WTC11 (cell line): ENCODE measurements at regions not wholly inside any gene's neighbourhood (a gene's known extent, or its start where the extent isn't known, plus 50 kb on each side); places are given as distances from the start of the nearest gene placed in this dataset.

Source experiments
- ATAC-seq: fragments of 200-7000 bp; cut with Tn5 transposase; 2 replicates; pipeline ENCODE4 v1.10.0; 2021; ENCODE audit warnings: mild to moderate bottlenecking, moderate library complexity
- CTCF ChIA-PET: fragments of 300-600 bp; sonication (Branson Sonifier 250); formaldehyde crosslinking; loops from one replicate; lab custom pipeline; 2021; ENCODE audit warnings: antibody characterized with exemption; lab: Charles Lee
- POLR2A ChIA-PET: fragments of 350-600 bp; sonication (Branson Sonifier 250); formaldehyde crosslinking; loops from one replicate; lab custom pipeline; 2021; ENCODE audit warnings: antibody characterized with exemption; lab: Charles Lee
- DNase-seq: peaks from one replicate; pipeline ENCODE4 v3.0.0; 2021; ENCODE audit warnings: low spot score
- H3K27ac Mint-ChIP-seq: 2 replicates; pipeline ENCODE4 v1.8.0; 2021; ENCODE audit warnings: mixed read lengths
- H3K27me3 Mint-ChIP-seq: 2 replicates; pipeline ENCODE4 v1.8.0; 2021; ENCODE audit warnings: low read depth, mild to moderate bottlenecking, moderate library complexity, mixed read lengths
- H3K36me3 Mint-ChIP-seq: 2 replicates; pipeline ENCODE4 v1.8.0; 2021; ENCODE audit warnings: mixed read lengths
- H3K4me1 Mint-ChIP-seq: 2 replicates; pipeline ENCODE4 v1.8.0; 2022; ENCODE audit warnings: mixed read lengths
- H3K4me3 Mint-ChIP-seq: 2 replicates; pipeline ENCODE4 v1.8.0; 2021; ENCODE audit warnings: mild to moderate bottlenecking, moderate library complexity, mixed read lengths
- H3K9me3 Mint-ChIP-seq: 2 replicates; pipeline ENCODE4 v1.8.0; 2021; ENCODE audit warnings: mixed read lengths
- ATF1 ChIP-seq: sonication (generic); formaldehyde crosslinking; IDR thresholded peaks from 2 replicates; pipeline ENCODE4 v1.8.1; 2023; ENCODE audit warnings: mild to moderate bottlenecking, moderate library complexity, missing genetic modification reagents
- ESRRA ChIP-seq: sonication (generic); formaldehyde crosslinking; IDR thresholded peaks from 2 replicates; pipeline ENCODE4 v1.8.1; 2022; ENCODE audit warnings: mild to moderate bottlenecking, missing genetic modification reagents, borderline replicate concordance
- HMGA2 ChIP-seq: fragments of 250-450 bp; sonication (Bioruptor Pico); IDR thresholded peaks from 2 replicates; pipeline ENCODE4 v1.4.0; 2021; ENCODE audit warnings: mild to moderate bottlenecking, moderate library complexity
- IRF2 ChIP-seq: sonication (generic); formaldehyde crosslinking; IDR thresholded peaks from 2 replicates; pipeline ENCODE4 v1.8.0; 2022; ENCODE audit warnings: low read depth, missing genetic modification reagents, borderline replicate concordance
- JUN ChIP-seq: sonication (generic); formaldehyde crosslinking; IDR thresholded peaks from 2 replicates; pipeline ENCODE4 v1.8.0; 2023; ENCODE audit warnings: mild to moderate bottlenecking, missing genetic modification reagents
- NFYB ChIP-seq: sonication (generic); formaldehyde crosslinking; conservative IDR thresholded peaks from 2 replicates; pipeline ENCODE4 v1.8.0; 2022; ENCODE audit warnings: low read depth, missing genetic modification reagents
- NR3C1 ChIP-seq: sonication (generic); formaldehyde crosslinking; conservative IDR thresholded peaks from 2 replicates; pipeline ENCODE4 v1.8.1; 2023; ENCODE audit warnings: low read depth, mild to moderate bottlenecking, missing genetic modification reagents
- SOX15 ChIP-seq: fragments of 250-450 bp; sonication (Bioruptor Pico); IDR thresholded peaks from 2 replicates; pipeline ENCODE4 v1.9.0; 2021; ENCODE audit warnings: mild to moderate bottlenecking
- TCF7 ChIP-seq: sonication (generic); formaldehyde crosslinking; IDR thresholded peaks from 2 replicates; pipeline ENCODE4 v1.8.0; 2022; ENCODE audit warnings: mild to moderate bottlenecking, low read depth, missing genetic modification reagents, moderate library complexity
- ZNF232 ChIP-seq: sonication (generic); formaldehyde crosslinking; IDR thresholded peaks from 2 replicates; pipeline ENCODE4 v1.8.0; 2022; ENCODE audit warnings: mild to moderate bottlenecking, missing genetic modification reagents
- ZNF416 ChIP-seq: fragments of 250-450 bp; sonication (Bioruptor Pico); IDR thresholded peaks from 2 replicates; pipeline ENCODE4 v1.9.0; 2021; ENCODE audit warnings: mild to moderate bottlenecking, inconsistent platforms
- ZNF671 ChIP-seq: fragments of 250-450 bp; sonication (Bioruptor Pico); IDR thresholded peaks from 2 replicates; pipeline ENCODE4 v1.8.0; 2021; ENCODE audit warnings: mild to moderate bottlenecking
- TF ChIP-seq, protein P1 (sequence below): fragments of 200-600 bp; IDR thresholded peaks from 2 replicates; pipeline ENCODE4 v1.8.0; 2022; ENCODE audit warnings: antibody characterized with exemption
- TF ChIP-seq, protein P2 (sequence below): fragments of 250-450 bp; sonication (Bioruptor Pico); IDR thresholded peaks from 2 replicates; pipeline ENCODE4 v1.9.0; 2021; ENCODE audit warnings: mild to moderate bottlenecking
- TF ChIP-seq, protein P3 (sequence below): sonication (generic); formaldehyde crosslinking; IDR thresholded peaks from 2 replicates; pipeline ENCODE4 v1.8.1; 2022; ENCODE audit warnings: low read depth, missing genetic modification reagents, borderline replicate concordance
- TF ChIP-seq, protein P4 (sequence below): fragments of 250-450 bp; sonication (Bioruptor Pico); conservative IDR thresholded peaks from 2 replicates; pipeline ENCODE4 v1.9.0; 2021; ENCODE audit warnings: mild to moderate bottlenecking
- TF ChIP-seq, protein P5 (sequence below): sonication (generic); formaldehyde crosslinking; IDR thresholded peaks from 2 replicates; pipeline ENCODE4 v1.8.0; 2023; ENCODE audit warnings: missing genetic modification reagents
- TF ChIP-seq, protein P6 (sequence below): sonication (generic); formaldehyde crosslinking; IDR thresholded peaks from 2 replicates; pipeline ENCODE4 v1.8.1; 2023; ENCODE audit warnings: mild to moderate bottlenecking, moderate library complexity, missing genetic modification reagents

GRCh38 chr4:83876047-83876446 is 340.1 kb downstream of the GPAT3 start (continued):
- TF ChIP-seq ZNF232 = no peak
- TF ChIP-seq, protein P1, sequence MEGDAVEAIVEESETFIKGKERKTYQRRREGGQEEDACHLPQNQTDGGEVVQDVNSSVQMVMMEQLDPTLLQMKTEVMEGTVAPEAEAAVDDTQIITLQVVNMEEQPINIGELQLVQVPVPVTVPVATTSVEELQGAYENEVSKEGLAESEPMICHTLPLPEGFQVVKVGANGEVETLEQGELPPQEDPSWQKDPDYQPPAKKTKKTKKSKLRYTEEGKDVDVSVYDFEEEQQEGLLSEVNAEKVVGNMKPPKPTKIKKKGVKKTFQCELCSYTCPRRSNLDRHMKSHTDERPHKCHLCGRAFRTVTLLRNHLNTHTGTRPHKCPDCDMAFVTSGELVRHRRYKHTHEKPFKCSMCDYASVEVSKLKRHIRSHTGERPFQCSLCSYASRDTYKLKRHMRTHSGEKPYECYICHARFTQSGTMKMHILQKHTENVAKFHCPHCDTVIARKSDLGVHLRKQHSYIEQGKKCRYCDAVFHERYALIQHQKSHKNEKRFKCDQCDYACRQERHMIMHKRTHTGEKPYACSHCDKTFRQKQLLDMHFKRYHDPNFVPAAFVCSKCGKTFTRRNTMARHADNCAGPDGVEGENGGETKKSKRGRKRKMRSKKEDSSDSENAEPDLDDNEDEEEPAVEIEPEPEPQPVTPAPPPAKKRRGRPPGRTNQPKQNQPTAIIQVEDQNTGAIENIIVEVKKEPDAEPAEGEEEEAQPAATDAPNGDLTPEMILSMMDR = no peak
- no peak for TF ChIP-seq NR3C1
- TF ChIP-seq, protein P2, sequence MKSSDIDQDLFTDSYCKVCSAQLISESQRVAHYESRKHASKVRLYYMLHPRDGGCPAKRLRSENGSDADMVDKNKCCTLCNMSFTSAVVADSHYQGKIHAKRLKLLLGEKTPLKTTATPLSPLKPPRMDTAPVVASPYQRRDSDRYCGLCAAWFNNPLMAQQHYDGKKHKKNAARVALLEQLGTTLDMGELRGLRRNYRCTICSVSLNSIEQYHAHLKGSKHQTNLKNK (CRISPR knock-in tag) = no peak
- TF ChIP-seq HMGA2 (CRISPR knock-in tag) = no peak
- TF ChIP-seq, protein P3, sequence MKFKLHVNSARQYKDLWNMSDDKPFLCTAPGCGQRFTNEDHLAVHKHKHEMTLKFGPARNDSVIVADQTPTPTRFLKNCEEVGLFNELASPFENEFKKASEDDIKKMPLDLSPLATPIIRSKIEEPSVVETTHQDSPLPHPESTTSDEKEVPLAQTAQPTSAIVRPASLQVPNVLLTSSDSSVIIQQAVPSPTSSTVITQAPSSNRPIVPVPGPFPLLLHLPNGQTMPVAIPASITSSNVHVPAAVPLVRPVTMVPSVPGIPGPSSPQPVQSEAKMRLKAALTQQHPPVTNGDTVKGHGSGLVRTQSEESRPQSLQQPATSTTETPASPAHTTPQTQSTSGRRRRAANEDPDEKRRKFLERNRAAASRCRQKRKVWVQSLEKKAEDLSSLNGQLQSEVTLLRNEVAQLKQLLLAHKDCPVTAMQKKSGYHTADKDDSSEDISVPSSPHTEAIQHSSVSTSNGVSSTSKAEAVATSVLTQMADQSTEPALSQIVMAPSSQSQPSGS = no peak
- TF ChIP-seq ESRRA (CRISPR knock-in tag) = no peak
- TF ChIP-seq, protein P4, sequence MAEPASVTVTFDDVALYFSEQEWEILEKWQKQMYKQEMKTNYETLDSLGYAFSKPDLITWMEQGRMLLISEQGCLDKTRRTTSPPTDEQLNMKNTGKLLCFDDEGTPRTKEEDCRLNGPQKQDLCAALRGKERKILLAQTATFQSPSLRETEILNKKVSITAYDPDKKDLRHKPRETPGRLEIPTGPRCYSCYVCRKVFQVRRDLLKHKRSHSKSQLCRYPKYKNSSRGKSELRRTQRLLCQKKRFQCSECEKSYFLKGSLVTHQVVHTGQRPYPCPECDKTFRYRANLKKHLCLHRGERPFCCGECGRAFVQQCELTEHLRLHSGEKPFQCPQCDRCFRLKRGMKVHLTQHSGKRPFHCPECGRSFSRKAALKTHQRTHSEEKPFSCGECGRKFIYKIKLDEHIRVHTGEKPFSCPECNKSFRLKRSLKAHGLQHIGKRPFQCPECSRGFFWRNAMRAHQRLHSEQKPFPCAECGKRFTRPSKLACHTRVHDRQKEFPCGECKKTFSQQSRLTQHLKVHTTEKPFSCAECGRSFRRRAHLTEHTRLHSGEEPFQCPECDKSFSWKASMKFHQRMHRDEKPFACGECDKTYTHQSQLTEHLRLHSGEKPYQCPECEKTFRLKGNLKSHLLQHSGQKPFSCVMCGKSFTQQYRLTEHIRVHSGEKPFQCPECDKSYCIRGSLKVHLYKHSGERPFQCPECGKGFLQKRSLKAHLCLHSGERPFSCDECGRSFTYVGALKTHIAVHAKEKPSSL (CRISPR knock-in tag) = no peak
- TF ChIP-seq ZNF671 (CRISPR knock-in tag) = no peak
- TF ChIP-seq, protein P5, sequence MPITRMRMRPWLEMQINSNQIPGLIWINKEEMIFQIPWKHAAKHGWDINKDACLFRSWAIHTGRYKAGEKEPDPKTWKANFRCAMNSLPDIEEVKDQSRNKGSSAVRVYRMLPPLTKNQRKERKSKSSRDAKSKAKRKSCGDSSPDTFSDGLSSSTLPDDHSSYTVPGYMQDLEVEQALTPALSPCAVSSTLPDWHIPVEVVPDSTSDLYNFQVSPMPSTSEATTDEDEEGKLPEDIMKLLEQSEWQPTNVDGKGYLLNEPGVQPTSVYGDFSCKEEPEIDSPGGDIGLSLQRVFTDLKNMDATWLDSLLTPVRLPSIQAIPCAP (CRISPR knock-in tag) = no peak

DNA sequence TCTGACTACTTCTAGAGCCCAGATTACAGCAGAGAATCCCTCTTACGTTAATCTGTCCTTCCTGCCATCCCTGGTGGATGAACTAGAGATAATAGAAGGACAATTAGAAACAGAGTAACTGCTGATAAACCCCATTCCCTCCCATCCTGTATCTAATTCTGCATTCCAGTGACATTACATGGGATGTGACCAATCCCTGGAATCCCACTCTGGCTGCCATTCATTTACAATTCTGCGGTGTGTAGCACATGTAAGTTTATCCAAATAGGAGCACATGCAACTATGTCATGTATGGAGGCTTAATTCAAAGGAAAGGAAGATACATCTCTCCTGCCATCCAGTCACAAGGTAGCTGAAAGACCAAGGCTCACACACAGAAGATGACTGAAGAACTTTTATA is 339.5 kb downstream of the GPAT3 start:
- H3K27me3 Mint-ChIP-seq = no peaks in the 10 kb centered on the region
- no peak for TF ChIP-seq NFYB
- no peak for TF ChIP-seq JUN (CRISPR knock-in tag)
- TF ChIP-seq, protein P3 = no peak
- ChIA-PET CTCF (no interaction called here), POLR2A (no interaction called here)
- DNase-seq (no peak), ATAC-seq (no peak)
- H3K9me3 Mint-ChIP-seq = no peaks in the 10 kb centered on the region
- no peak overlapping the region for H3K4me3 Mint-ChIP-seq
- H3K27ac Mint-ChIP-seq = no peak overlapping the region
- no peaks in the 10 kb centered on the region for H3K36me3 Mint-ChIP-seq
- peaks cover 3% of the 10 kb centered on the region; the same call in 1 of the 2 replicates for H3K4me1 Mint-ChIP-seq

DNA sequence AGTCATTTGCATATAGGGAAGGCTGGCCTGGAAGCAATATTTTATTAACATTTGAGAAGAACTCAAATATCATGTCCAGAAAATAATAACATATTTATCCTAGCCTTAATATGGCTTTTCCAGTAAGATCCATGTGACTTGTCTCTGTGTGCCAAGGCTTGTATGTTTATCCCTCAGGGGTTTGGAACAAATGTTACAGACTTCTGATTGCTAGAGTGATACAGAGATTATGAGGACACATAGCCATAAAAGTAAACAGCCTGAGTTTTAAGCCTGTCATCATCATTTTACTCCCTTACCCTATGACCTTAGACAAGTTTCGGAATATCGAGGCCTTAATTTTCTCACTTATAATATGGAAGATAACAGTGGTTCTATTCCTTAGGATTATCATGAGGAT is 338.1 kb downstream of the GPAT3 start:
- no peak overlapping the region for H3K27ac Mint-ChIP-seq
- POLR2A ChIA-PET = no interaction called here
- H3K4me1 Mint-ChIP-seq = peaks cover 5% of the 10 kb centered on the region; the same call in 1 of the 2 replicates
- no peaks in the 10 kb centered on the region for H3K27me3 Mint-ChIP-seq
- no peaks in the 10 kb centered on the region for H3K36me3 Mint-ChIP-seq
- CTCF ChIA-PET = no interaction called here
- H3K9me3 Mint-ChIP-seq = no peaks in the 10 kb centered on the region
- ATAC-seq (no peak), DNase-seq (no peak)
- H3K4me3 Mint-ChIP-seq = no peak overlapping the region
- no peak for TF ChIP-seq IRF2 (CRISPR knock-in tag)
- no peak for TF ChIP-seq SOX15 (CRISPR knock-in tag)
- no peak for TF ChIP-seq TCF7 (CRISPR knock-in tag)
- TF ChIP-seq ZNF416 = no peak
- TF ChIP-seq, protein P6, sequence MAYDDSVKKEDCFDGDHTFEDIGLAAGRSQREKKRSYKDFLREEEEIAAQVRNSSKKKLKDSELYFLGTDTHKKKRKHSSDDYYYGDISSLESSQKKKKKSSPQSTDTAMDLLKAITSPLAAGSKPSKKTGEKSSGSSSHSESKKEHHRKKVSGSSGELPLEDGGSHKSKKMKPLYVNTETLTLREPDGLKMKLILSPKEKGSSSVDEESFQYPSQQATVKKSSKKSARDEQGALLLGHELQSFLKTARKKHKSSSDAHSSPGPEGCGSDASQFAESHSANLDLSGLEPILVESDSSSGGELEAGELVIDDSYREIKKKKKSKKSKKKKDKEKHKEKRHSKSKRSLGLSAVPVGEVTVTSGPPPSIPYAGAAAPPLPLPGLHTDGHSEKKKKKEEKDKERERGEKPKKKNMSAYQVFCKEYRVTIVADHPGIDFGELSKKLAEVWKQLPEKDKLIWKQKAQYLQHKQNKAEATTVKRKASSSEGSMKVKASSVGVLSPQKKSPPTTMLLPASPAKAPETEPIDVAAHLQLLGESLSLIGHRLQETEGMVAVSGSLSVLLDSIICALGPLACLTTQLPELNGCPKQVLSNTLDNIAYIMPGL (CRISPR knock-in tag) = no peak
- no peak for TF ChIP-seq ATF1 (CRISPR knock-in tag)
